Effector memory CD8-positive, alpha-beta T cell (primary cell): ENCODE measurements at regions not wholly inside any gene's neighbourhood (a gene's known extent, or its start where the extent isn't known, plus 50 kb on each side); places are given as distances from the start of the nearest gene placed in this dataset.
"Not testable (repeated sequence)": the region's sequence is repeated elsewhere in the genome, so short reads cannot be mapped to it uniquely, and the experiment has no call there.

Experiments used
- ATAC-seq: fragments of 150-1000 bp; cut with Tn5 transposase; replicated peaks from 2 replicates; pipeline ENCODE4 v1.10.0; 2021; ENCODE audit warnings: mild to moderate bottlenecking, moderate library complexity
- DNase-seq, 3 experiments: peaks; one replicate each; pipeline ENCODE4 v3.0.0; 2021
- H3K27ac Mint-ChIP-seq, 2 donors: one replicate each; pipeline ENCODE4 v1.8.0; 2022; ENCODE audit warnings: mild to moderate bottlenecking in 2 of 2, mixed read lengths in 2 of 2, moderate library complexity in 2 of 2
- H3K27me3 Mint-ChIP-seq, 2 donors: one replicate each; pipeline ENCODE4 v1.8.0; 2022; ENCODE audit warnings: mixed read lengths in 2 of 2
- H3K36me3 Mint-ChIP-seq: one replicate; pipeline ENCODE4 v1.8.0; 2022; ENCODE audit warnings: mild to moderate bottlenecking, moderate library complexity, mixed read lengths; ENCODE audit not compliant: insufficient read depth
- H3K4me1 Mint-ChIP-seq, 2 donors: one replicate each; pipeline ENCODE4 v1.8.0; 2022; ENCODE audit warnings: low read depth in 2 of 2, mixed read lengths in 2 of 2
- H3K4me3 Mint-ChIP-seq, 2 donors: one replicate each; pipeline ENCODE4 v1.8.0; 2022; ENCODE audit warnings: mild to moderate bottlenecking in 2 of 2, mixed read lengths in 2 of 2, moderate library complexity in 2 of 2
- H3K9me3 Mint-ChIP-seq, 2 donors: one replicate each; pipeline ENCODE4 v1.8.0; 2022; ENCODE audit warnings: mixed read lengths in 2 of 2

DNA sequence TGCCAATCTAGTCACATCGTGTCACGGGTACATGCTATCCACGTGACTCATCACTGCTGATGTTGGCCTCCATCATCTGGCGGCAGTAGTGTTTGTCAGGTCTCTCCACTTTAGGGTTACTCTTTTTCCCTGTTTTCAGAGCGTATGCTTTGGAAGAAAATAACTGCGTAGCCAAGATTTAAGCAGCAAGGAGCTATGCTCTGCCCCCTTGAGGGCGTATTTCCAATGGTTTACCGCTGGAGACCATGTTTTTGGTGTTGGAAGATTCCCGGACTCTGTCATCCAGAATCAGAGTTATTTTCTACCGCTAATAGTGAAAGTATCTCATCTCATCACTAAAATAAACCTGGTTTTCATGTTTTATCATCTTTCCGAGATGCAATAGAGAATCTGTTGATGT lies 306.5 kb downstream of the C6orf118 start:
- Mint-ChIP-seq H3K36me3 (no peaks in the 10 kb centered on the region), H3K4me3 (no peak overlapping the region), H3K27me3 (no peaks in the 10 kb centered on the region), H3K9me3 (peaks cover 6 to 8% of the 10 kb centered on the region in 2 donors), H3K4me1 (no peaks in the 10 kb centered on the region), H3K27ac (no peak overlapping the region)
- DNase-seq, result no peak
- no peak for ATAC-seq

DNA sequence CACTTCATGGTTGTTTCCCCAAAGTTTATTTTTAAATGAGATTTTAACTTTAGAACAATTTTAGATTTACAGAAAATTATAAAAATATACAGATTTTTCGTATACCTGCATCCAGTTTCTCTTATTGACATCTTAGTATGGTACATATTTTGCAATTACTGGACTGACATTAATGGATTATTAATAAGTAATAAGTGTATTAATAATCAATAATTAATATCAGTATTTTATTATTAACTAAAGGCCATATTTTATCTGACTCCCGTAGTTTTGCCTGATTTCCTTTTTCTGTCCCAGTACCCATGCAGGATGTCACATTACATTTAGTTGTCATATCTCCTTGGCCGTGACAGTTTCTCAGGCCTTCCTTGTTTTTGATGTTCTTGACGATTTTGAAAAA lies 307.0 kb downstream of the C6orf118 start:
- no peaks in the 10 kb centered on the region for H3K4me1 Mint-ChIP-seq
- H3K4me3 Mint-ChIP-seq, result no peak overlapping the region
- no peaks in the 10 kb centered on the region for H3K27me3 Mint-ChIP-seq
- no peaks in the 10 kb centered on the region for H3K36me3 Mint-ChIP-seq
- ATAC-seq (no peak), DNase-seq (no peak)
- no peak overlapping the region for H3K27ac Mint-ChIP-seq
- H3K9me3 Mint-ChIP-seq, result peaks cover 6 to 8% of the 10 kb centered on the region in 2 donors

DNA sequence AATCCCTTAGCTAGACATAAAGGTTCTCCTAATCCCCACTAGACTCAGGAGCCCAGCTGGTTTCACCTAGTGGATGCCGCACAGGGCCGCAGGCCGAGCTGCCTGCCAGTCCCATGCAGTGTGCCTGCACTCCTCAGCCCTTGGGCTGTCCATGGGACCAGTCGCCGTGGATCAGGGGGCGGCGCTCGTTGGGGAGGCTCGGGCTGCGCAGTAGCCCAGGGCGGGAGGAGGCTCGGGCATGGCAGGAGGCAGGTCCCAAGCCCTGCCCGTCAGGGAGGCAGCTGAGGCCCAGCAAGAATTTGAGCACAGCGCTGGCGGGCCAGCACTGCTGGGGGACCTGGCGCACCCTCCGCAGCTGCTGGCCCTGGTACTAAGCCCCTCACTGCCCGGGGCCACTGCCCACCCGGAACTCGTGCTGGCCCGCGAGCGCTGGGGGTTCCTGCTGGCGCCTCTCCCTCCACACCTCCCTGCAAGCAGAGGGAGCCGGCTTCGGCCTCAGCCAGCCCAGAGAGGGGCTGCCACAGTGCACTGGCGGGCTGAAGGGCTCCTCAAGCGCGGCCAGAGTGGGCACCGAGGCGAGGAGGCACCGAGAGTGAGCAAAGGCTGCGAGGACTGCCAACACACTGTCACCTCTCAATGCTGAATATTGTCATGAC lies 307.8 kb downstream of the C6orf118 start:
- DNase-seq (no peak), ATAC-seq (no peak)
- H3K4me1 Mint-ChIP-seq, result no peaks in the 10 kb centered on the region
- no peaks in the 10 kb centered on the region for H3K27me3 Mint-ChIP-seq
- no peak overlapping the region for H3K4me3 Mint-ChIP-seq
- peaks cover 6 to 8% of the 10 kb centered on the region in 2 donors for H3K9me3 Mint-ChIP-seq
- no peak overlapping the region for H3K27ac Mint-ChIP-seq
- no peaks in the 10 kb centered on the region for H3K36me3 Mint-ChIP-seq

DNA sequence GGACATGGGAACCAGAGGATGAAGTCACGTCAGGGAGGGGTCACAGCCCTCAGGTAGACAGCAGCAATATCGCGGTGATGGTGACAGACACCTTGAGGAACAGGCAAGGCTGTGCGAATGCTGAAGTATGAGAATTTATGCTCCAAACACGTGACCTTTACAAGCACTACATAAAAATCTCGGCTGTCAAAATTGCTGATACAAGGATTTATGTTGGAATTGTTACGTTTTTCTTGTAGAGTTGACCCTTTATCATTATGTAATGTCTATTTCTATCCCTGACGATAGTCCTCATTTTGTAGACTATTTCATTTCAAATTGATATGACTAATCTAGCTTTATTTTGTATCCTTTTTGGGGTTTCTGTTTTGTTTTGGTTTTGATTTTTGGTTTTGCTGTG lies 311.1 kb downstream of the C6orf118 start:
- Mint-ChIP-seq H3K36me3 (no peaks in the 10 kb centered on the region), H3K9me3 (peaks cover 8 to 9% of the 10 kb centered on the region in 2 donors), H3K4me1 (no peaks in the 10 kb centered on the region), H3K4me3 (no peak overlapping the region), H3K27me3 (no peaks in the 10 kb centered on the region), H3K27ac (no peak overlapping the region)
- no peak for ATAC-seq
- no peak for DNase-seq

DNA sequence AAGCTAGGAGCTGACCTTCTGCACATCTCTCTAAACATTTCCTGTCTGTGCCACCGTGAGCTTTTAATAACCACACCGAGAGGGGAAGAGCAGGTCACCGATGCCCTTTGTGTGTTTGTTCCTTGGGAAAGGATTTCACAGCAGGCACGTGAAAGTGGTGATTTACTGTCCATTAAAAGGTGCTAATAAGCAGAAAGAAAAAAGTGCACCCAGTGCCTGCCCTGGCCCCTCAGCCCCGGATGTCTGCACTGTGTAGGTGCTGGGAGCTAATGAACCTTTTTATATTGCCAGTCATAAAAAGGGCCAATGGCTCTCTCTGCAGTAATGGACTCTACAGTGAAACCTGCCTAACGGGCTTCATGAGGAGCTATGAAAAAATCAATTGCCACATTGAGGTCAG lies 312.6 kb downstream of the C6orf118 start:
- no peaks in the 10 kb centered on the region for H3K4me1 Mint-ChIP-seq

DNA sequence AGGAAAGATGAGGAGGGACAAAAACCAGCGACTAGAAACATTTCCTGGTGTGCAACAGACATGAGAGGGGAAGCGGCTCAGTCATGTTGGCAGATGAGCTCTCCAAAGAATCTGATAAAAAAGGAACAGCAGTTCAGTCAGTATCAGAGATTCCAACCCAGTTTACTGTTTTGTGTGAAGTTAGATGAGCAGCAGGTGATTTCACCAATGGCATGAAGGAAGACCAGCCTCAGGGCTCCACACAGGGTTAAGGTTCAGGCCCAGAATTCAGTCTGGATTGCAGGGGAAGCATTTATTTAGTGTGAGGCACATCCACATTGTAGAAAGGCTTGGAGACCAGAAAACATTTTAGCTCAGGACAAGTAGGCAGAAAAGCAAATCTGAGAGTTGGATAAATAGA lies 317.8 kb downstream of the C6orf118 start:
- peaks cover 3 to 14% of the 10 kb centered on the region in 2 donors for H3K9me3 Mint-ChIP-seq
- H3K27ac Mint-ChIP-seq, result no peak overlapping the region
- DNase-seq (no peak), ATAC-seq (no peak)
- no peak overlapping the region for H3K4me3 Mint-ChIP-seq
- no peaks in the 10 kb centered on the region for H3K36me3 Mint-ChIP-seq
- H3K27me3 Mint-ChIP-seq, result no peaks in the 10 kb centered on the region
- no peaks in the 10 kb centered on the region for H3K4me1 Mint-ChIP-seq

More for the DNA sequence above, 312.6 kb downstream of the C6orf118 start:
- Mint-ChIP-seq H3K9me3 (peaks cover 4 to 8% of the 10 kb centered on the region in 2 donors), H3K36me3 (no peaks in the 10 kb centered on the region), H3K27ac (no peak overlapping the region), H3K27me3 (no peaks in the 10 kb centered on the region), H3K4me3 (no peak overlapping the region)
- no peak for ATAC-seq
- no peak for DNase-seq

DNA sequence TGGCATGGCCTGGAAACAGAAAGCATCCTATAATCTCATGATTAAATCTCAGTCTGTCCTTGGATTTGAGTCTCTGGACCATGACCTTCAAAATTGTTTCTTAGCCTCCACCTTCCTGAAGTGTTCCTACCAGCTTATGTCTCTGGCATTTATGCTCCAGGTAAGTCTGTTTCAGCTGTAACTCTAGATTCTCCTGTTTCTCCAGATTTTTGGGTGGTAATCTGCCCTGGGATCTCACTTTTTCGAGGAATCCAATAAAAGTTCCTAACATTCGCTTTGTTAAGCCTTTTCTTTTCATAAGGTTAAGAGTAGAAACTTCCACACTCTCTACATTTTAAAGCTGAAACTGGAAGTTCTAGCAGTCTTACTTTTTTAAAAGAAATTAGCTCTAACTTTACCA lies 318.5 kb downstream of the C6orf118 start:
- ATAC-seq, result no peak
- no peaks in the 10 kb centered on the region for H3K4me1 Mint-ChIP-seq
- no peak for DNase-seq
- peaks cover 3 to 14% of the 10 kb centered on the region in 2 donors for H3K9me3 Mint-ChIP-seq
- no peaks in the 10 kb centered on the region for H3K27me3 Mint-ChIP-seq
- no peaks in the 10 kb centered on the region for H3K36me3 Mint-ChIP-seq
- no peak overlapping the region for H3K4me3 Mint-ChIP-seq
- H3K27ac Mint-ChIP-seq, result no peak overlapping the region

DNA sequence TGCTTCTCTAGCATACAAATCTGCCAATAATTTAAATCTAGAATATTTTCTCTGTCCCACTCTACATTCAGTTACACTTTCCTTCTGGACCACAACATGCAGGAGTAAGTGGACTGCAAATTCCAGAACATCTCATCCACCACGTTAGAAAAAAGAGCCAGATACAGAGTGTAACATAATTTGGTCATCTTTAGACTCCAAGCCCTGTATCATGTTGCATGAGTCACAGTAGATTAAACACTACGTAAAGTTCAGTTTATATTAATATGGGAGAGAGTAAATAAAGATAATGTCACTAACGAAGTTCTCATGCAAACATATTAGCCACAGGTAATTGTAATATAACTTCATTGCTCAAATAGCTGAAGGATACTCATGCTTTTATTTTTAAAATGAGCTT lies 327.0 kb downstream of the C6orf118 start:
- Mint-ChIP-seq H3K36me3 (no peaks in the 10 kb centered on the region), H3K27ac (no peak overlapping the region), H3K4me3 (no peak overlapping the region), H3K27me3 (no peaks in the 10 kb centered on the region), H3K9me3 (peaks cover 0 to 5% of the 10 kb centered on the region in 2 donors), H3K4me1 (no peaks in the 10 kb centered on the region)
- DNase-seq, result no peak
- ATAC-seq, result no peak

DNA sequence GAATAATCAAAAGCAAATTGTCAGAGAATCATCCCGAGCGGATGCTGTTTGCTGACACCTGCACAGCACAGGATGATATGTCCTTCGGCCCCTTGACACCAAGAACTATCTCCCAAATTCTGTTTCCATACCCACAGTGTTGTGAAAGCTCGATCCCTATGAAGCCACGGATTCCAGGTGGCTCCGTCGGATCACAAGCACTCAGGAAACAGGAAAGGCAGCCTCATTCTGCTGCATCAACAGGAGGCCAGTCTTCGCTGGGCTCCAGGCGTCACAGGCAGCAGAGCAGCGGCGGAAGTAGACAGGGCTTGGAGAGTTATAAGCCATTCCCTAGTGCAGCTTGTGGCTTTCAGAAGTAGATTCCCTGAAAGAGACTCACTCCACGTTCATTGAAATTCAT lies 342.3 kb downstream of the C6orf118 start:
- no peak for DNase-seq
- Mint-ChIP-seq H3K36me3 (no peaks in the 10 kb centered on the region), H3K4me1 (no peaks in the 10 kb centered on the region), H3K27ac (no peak overlapping the region), H3K27me3 (no peaks in the 10 kb centered on the region), H3K9me3 (peaks cover under 1 to 3% of the 10 kb centered on the region in 2 donors), H3K4me3 (no peak overlapping the region)
- no peak for ATAC-seq

DNA sequence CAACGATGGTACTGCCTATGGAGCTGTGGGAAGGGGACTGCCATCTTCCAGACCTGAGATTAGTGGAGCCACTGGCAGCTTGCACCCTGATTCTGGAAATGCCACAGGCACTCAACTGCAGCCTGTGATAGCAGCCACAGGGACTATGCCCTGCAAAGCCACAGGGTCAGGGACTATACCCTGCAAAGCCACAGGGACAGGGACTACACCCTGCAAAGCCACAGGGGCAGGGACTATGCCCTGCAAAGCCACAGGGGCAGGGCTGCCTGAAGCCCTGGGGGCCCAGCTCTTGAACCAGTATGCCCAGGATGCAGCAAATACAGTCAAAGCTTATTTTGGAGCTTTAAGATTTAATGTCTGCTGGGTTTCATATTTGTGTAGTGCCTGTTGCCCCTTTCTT lies 346.6 kb downstream of the C6orf118 start:
- no peaks in the 10 kb centered on the region for H3K4me1 Mint-ChIP-seq
- no peaks in the 10 kb centered on the region for H3K36me3 Mint-ChIP-seq
- peaks cover 4 to 12% of the 10 kb centered on the region in 2 donors for H3K9me3 Mint-ChIP-seq
- H3K4me3 Mint-ChIP-seq, result no peak overlapping the region
- H3K27ac Mint-ChIP-seq, result no peak overlapping the region
- H3K27me3 Mint-ChIP-seq, result no peaks in the 10 kb centered on the region
- DNase-seq (no peak), ATAC-seq (no peak)

DNA sequence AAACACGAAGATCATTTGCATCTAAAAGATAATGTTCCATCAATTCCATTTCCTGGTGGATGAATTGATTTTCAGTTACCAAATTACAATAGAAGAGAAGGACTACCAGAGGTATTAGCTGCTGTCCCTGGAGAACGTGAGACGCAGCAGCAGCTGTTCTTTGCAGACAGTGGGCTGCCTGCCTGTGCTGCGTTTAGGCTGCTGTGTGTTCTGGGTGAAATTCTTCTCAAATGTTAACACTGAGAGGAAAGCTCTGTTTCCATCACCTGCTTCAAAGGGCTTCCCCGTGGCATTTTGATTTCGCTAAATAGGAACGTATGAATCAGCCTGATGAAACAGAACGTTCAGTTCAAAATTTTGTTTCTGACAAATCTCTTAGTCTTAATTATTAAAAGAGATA lies 362.2 kb downstream of the C6orf118 start:
- Mint-ChIP-seq H3K4me3 (no peak overlapping the region), H3K27ac (no peak overlapping the region), H3K4me1 (no peaks in the 10 kb centered on the region), H3K27me3 (no peaks in the 10 kb centered on the region), H3K36me3 (no peaks in the 10 kb centered on the region), H3K9me3 (peaks cover 0 to 2% of the 10 kb centered on the region in 2 donors)
- ATAC-seq (no peak), DNase-seq (no peak)

DNA sequence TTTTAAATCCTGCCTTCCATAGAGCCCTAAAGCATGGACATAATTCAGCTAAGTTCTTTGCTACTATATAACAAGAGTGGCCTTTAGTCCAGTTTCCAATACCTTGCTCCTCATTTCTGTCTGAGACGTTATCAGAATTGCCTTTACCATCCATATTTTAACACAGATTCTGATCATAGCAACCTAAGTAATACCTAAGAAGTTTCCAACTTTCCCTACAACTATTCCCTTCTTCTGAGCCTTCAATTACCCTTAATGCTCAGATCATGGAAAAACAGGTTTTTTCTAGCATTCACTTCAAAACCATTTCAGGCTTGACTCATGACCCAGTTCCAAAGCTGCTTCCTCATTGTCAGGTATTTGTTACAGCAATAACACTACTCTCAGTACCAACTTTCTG lies 367.1 kb downstream of the C6orf118 start:
- Mint-ChIP-seq H3K9me3 (peaks cover 6 to 8% of the 10 kb centered on the region in 2 donors), H3K4me3 (no peak overlapping the region), H3K4me1 (no peaks in the 10 kb centered on the region), H3K27me3 (no peaks in the 10 kb centered on the region), H3K27ac (no peak overlapping the region), H3K36me3 (no peaks in the 10 kb centered on the region)
- no peak for ATAC-seq
- DNase-seq, result no peak

DNA sequence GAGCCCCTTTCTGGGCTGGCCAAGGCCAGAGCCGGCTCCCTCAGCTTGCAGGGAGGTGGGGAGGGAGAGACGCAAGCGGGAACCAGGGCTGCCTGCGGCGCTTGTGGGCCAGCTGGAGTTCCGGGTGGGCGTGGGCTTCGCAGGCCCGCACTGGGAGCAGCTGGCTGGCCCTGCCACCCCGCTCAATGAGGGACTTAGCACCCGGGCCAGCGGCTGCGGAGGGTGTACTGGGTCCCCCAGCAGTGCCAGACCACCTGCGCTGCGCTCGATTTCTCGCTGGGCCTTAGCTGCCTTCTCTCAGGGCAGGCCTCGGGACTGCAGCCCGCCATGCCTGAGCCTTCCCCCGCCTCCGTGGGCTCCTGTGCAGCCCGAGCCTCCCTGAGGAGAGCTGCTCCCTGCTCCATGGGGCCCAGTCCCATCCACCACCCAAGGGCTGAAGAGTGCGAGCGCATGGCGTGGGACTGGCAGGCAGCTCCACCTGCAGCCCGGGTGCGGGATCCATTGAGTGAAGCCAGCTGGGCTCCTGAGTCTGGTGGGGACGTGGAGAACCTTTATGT lies 376.1 kb downstream of the C6orf118 start:
- not testable (repeated sequence) for H3K9me3 Mint-ChIP-seq, H3K27me3 Mint-ChIP-seq, DNase-seq, H3K27ac Mint-ChIP-seq, H3K4me1 Mint-ChIP-seq, H3K4me3 Mint-ChIP-seq, ATAC-seq, H3K36me3 Mint-ChIP-seq

DNA sequence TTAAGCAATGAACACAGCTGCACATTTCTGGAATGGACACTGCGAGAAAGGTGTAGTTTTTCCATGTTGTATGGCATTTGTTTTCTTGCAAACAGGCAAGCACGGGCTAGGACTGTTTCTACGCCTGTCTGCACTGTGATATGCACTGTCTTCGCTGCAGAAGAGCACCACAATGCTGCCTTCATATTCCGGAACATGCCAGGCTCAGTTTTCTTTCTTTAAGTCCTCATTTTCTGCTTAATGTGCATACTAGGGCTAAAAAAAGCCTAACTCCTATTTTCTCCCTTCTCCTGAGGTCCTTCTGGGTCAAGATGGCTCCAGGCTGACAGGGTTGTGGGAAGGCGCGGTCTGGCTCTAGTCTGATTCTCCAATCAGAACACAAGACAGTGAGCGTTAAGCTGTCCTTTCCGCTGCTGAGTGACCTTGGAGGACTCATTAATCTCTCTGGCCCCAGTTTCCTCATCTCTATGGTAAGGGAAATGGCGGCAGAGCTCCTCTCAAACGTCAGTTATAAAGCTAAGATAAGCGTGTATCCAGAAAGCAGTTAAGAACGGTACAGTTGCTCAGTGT lies 379.9 kb downstream of the C6orf118 start:
- no peaks in the 10 kb centered on the region for H3K27me3 Mint-ChIP-seq

More for the DNA sequence above, 379.9 kb downstream of the C6orf118 start:
- H3K36me3 Mint-ChIP-seq, result no peaks in the 10 kb centered on the region
- no peak overlapping the region for H3K27ac Mint-ChIP-seq
- H3K4me3 Mint-ChIP-seq, result no peak overlapping the region
- peaks cover 0 to 2% of the 10 kb centered on the region in 2 donors for H3K9me3 Mint-ChIP-seq
- DNase-seq (no peak), ATAC-seq (no peak)
- H3K4me1 Mint-ChIP-seq, result no peaks in the 10 kb centered on the region
